WTC11 (cell line): ENCODE measurements at regions not wholly inside any gene's neighbourhood (a gene's known extent, or its start where the extent isn't known, plus 50 kb on each side); places are given as distances from the start of the nearest gene placed in this dataset.

ENCODE experiments used
- ATAC-seq: fragments of 200-7000 bp; cut with Tn5 transposase; 2 replicates; pipeline ENCODE4 v1.10.0; 2021; ENCODE audit warnings: mild to moderate bottlenecking, moderate library complexity
- CTCF ChIA-PET: fragments of 300-600 bp; sonication (Branson Sonifier 250); formaldehyde crosslinking; loops from one replicate; lab custom pipeline; 2021; ENCODE audit warnings: antibody characterized with exemption; lab: Charles Lee
- POLR2A ChIA-PET: fragments of 350-600 bp; sonication (Branson Sonifier 250); formaldehyde crosslinking; loops from one replicate; lab custom pipeline; 2021; ENCODE audit warnings: antibody characterized with exemption; lab: Charles Lee
- DNase-seq: peaks from one replicate; pipeline ENCODE4 v3.0.0; 2021; ENCODE audit warnings: low spot score
- H3K27ac Mint-ChIP-seq: 2 replicates; pipeline ENCODE4 v1.8.0; 2021; ENCODE audit warnings: mixed read lengths
- H3K27me3 Mint-ChIP-seq: 2 replicates; pipeline ENCODE4 v1.8.0; 2021; ENCODE audit warnings: low read depth, mild to moderate bottlenecking, moderate library complexity, mixed read lengths
- H3K36me3 Mint-ChIP-seq: 2 replicates; pipeline ENCODE4 v1.8.0; 2021; ENCODE audit warnings: mixed read lengths
- H3K4me1 Mint-ChIP-seq: 2 replicates; pipeline ENCODE4 v1.8.0; 2022; ENCODE audit warnings: mixed read lengths
- H3K4me3 Mint-ChIP-seq: 2 replicates; pipeline ENCODE4 v1.8.0; 2021; ENCODE audit warnings: mild to moderate bottlenecking, moderate library complexity, mixed read lengths
- H3K9me3 Mint-ChIP-seq: 2 replicates; pipeline ENCODE4 v1.8.0; 2021; ENCODE audit warnings: mixed read lengths
- ARID4B ChIP-seq: sonication (generic); formaldehyde crosslinking; IDR thresholded peaks from 2 replicates; pipeline ENCODE4 v1.8.0; 2023; ENCODE audit warnings: missing genetic modification reagents, mild to moderate bottlenecking, borderline replicate concordance
- ATF1 ChIP-seq: sonication (generic); formaldehyde crosslinking; IDR thresholded peaks from 2 replicates; pipeline ENCODE4 v1.8.1; 2023; ENCODE audit warnings: mild to moderate bottlenecking, moderate library complexity, missing genetic modification reagents
- CTCF ChIP-seq: fragments of 200-600 bp; IDR thresholded peaks from 2 replicates; pipeline ENCODE4 v1.8.0; 2022; ENCODE audit warnings: antibody characterized with exemption
- ESRRA ChIP-seq: sonication (generic); formaldehyde crosslinking; IDR thresholded peaks from 2 replicates; pipeline ENCODE4 v1.8.1; 2022; ENCODE audit warnings: mild to moderate bottlenecking, missing genetic modification reagents, borderline replicate concordance
- FOXK1 ChIP-seq: sonication (generic); formaldehyde crosslinking; IDR thresholded peaks from 2 replicates; pipeline ENCODE4 v1.8.0; 2022; ENCODE audit warnings: mild to moderate bottlenecking, moderate library complexity, missing genetic modification reagents
- GABPB1 ChIP-seq: sonication (generic); formaldehyde crosslinking; IDR thresholded peaks from 2 replicates; pipeline ENCODE4 v1.8.1; 2023; ENCODE audit warnings: mild to moderate bottlenecking, missing genetic modification reagents
- GTF2I ChIP-seq: fragments of 250-450 bp; sonication (Bioruptor Pico); conservative IDR thresholded peaks from 2 replicates; pipeline ENCODE4 v1.4.0; 2021; ENCODE audit warnings: mild to moderate bottlenecking
- HMGA2 ChIP-seq: fragments of 250-450 bp; sonication (Bioruptor Pico); IDR thresholded peaks from 2 replicates; pipeline ENCODE4 v1.4.0; 2021; ENCODE audit warnings: mild to moderate bottlenecking, moderate library complexity
- MYBL2 ChIP-seq: sonication (generic); formaldehyde crosslinking; IDR thresholded peaks from 2 replicates; pipeline ENCODE4 v1.8.1; 2023; ENCODE audit warnings: mild to moderate bottlenecking, moderate library complexity, missing genetic modification reagents
- NR2C2 ChIP-seq: sonication (generic); formaldehyde crosslinking; IDR thresholded peaks from 2 replicates; pipeline ENCODE4 v1.8.0; 2022; ENCODE audit warnings: mild to moderate bottlenecking, missing genetic modification reagents
- PRRX2 ChIP-seq: fragments of 250-450 bp; sonication (Bioruptor Pico); IDR thresholded peaks from 2 replicates; pipeline ENCODE4 v1.8.0; 2021; ENCODE audit warnings: mild to moderate bottlenecking
- SMAD3 ChIP-seq: sonication (generic); formaldehyde crosslinking; IDR thresholded peaks from 2 replicates; pipeline ENCODE4 v1.8.0; 2022; ENCODE audit warnings: missing genetic modification reagents, mild to moderate bottlenecking, borderline replicate concordance
- SMAD4 ChIP-seq: sonication (generic); formaldehyde crosslinking; IDR thresholded peaks from 2 replicates; pipeline ENCODE4 v1.8.0; 2022; ENCODE audit warnings: mild to moderate bottlenecking, missing genetic modification reagents
- SOX15 ChIP-seq: fragments of 250-450 bp; sonication (Bioruptor Pico); IDR thresholded peaks from 2 replicates; pipeline ENCODE4 v1.9.0; 2021; ENCODE audit warnings: mild to moderate bottlenecking
- ZNF219 ChIP-seq: sonication (generic); formaldehyde crosslinking; IDR thresholded peaks from 2 replicates; pipeline ENCODE4 v1.8.0; 2023; ENCODE audit warnings: missing genetic modification reagents, mild to moderate bottlenecking, borderline replicate concordance
- ZNF396 ChIP-seq: fragments of 250-450 bp; sonication (Bioruptor Pico); IDR thresholded peaks from 2 replicates; pipeline ENCODE4 v1.8.0; 2021; ENCODE audit warnings: mild to moderate bottlenecking, moderate library complexity, borderline replicate concordance
- ZNF416 ChIP-seq: fragments of 250-450 bp; sonication (Bioruptor Pico); IDR thresholded peaks from 2 replicates; pipeline ENCODE4 v1.9.0; 2021; ENCODE audit warnings: mild to moderate bottlenecking, inconsistent platforms
- TF ChIP-seq, protein P1 (sequence below): fragments of 250-450 bp; sonication (Bioruptor Pico); IDR thresholded peaks from 2 replicates; pipeline ENCODE4 v1.9.0; 2021; ENCODE audit warnings: mild to moderate bottlenecking
- TF ChIP-seq, protein P2 (sequence below): sonication (generic); formaldehyde crosslinking; IDR thresholded peaks from 2 replicates; pipeline ENCODE4 v1.8.1; 2023; ENCODE audit warnings: mild to moderate bottlenecking, moderate library complexity, missing genetic modification reagents
- TF ChIP-seq, protein P3 (sequence below): fragments of 250-450 bp; sonication (Bioruptor Pico); IDR thresholded peaks from 2 replicates; pipeline ENCODE4 v1.8.0; 2021; ENCODE audit warnings: mild to moderate bottlenecking

GRCh38 chrX:40502688-40503087, 78.1 kb upstream of the ATP6AP2 start:
- DNase-seq, result no peak
- ChIA-PET CTCF (no interaction called here), POLR2A (no interaction called here)
- H3K36me3 Mint-ChIP-seq, result no peaks in the 10 kb centered on the region
- no peak for ATAC-seq
- no peak overlapping the region for H3K27ac Mint-ChIP-seq
- no peaks in the 10 kb centered on the region for H3K9me3 Mint-ChIP-seq
- no peak for TF ChIP-seq ARID4B
- TF ChIP-seq ZNF219 (CRISPR knock-in tag), result no peak
- TF ChIP-seq CTCF, result no peak
- TF ChIP-seq ZNF416 (CRISPR knock-in tag), result no peak
- TF ChIP-seq, protein P1, sequence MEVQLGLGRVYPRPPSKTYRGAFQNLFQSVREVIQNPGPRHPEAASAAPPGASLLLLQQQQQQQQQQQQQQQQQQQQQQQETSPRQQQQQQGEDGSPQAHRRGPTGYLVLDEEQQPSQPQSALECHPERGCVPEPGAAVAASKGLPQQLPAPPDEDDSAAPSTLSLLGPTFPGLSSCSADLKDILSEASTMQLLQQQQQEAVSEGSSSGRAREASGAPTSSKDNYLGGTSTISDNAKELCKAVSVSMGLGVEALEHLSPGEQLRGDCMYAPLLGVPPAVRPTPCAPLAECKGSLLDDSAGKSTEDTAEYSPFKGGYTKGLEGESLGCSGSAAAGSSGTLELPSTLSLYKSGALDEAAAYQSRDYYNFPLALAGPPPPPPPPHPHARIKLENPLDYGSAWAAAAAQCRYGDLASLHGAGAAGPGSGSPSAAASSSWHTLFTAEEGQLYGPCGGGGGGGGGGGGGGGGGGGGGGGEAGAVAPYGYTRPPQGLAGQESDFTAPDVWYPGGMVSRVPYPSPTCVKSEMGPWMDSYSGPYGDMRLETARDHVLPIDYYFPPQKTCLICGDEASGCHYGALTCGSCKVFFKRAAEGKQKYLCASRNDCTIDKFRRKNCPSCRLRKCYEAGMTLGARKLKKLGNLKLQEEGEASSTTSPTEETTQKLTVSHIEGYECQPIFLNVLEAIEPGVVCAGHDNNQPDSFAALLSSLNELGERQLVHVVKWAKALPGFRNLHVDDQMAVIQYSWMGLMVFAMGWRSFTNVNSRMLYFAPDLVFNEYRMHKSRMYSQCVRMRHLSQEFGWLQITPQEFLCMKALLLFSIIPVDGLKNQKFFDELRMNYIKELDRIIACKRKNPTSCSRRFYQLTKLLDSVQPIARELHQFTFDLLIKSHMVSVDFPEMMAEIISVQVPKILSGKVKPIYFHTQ (CRISPR knock-in tag), result no peak
- no peak for TF ChIP-seq NR2C2
- TF ChIP-seq HMGA2 (CRISPR knock-in tag), result no peak
- no peak for TF ChIP-seq GTF2I (CRISPR knock-in tag)
- TF ChIP-seq, protein P2, sequence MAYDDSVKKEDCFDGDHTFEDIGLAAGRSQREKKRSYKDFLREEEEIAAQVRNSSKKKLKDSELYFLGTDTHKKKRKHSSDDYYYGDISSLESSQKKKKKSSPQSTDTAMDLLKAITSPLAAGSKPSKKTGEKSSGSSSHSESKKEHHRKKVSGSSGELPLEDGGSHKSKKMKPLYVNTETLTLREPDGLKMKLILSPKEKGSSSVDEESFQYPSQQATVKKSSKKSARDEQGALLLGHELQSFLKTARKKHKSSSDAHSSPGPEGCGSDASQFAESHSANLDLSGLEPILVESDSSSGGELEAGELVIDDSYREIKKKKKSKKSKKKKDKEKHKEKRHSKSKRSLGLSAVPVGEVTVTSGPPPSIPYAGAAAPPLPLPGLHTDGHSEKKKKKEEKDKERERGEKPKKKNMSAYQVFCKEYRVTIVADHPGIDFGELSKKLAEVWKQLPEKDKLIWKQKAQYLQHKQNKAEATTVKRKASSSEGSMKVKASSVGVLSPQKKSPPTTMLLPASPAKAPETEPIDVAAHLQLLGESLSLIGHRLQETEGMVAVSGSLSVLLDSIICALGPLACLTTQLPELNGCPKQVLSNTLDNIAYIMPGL (CRISPR knock-in tag), result no peak
- TF ChIP-seq ESRRA, result no peak
- TF ChIP-seq SMAD3, result no peak
- TF ChIP-seq SMAD4, result no peak
- no peak for TF ChIP-seq PRRX2
- TF ChIP-seq ZNF396 (CRISPR knock-in tag), result no peak
- no peak for TF ChIP-seq SOX15
- no peak for TF ChIP-seq GABPB1 (CRISPR knock-in tag)
- no peak for TF ChIP-seq MYBL2 (CRISPR knock-in tag)
- TF ChIP-seq FOXK1 (CRISPR knock-in tag), result no peak
- TF ChIP-seq ATF1, result no peak
- TF ChIP-seq, protein P3, sequence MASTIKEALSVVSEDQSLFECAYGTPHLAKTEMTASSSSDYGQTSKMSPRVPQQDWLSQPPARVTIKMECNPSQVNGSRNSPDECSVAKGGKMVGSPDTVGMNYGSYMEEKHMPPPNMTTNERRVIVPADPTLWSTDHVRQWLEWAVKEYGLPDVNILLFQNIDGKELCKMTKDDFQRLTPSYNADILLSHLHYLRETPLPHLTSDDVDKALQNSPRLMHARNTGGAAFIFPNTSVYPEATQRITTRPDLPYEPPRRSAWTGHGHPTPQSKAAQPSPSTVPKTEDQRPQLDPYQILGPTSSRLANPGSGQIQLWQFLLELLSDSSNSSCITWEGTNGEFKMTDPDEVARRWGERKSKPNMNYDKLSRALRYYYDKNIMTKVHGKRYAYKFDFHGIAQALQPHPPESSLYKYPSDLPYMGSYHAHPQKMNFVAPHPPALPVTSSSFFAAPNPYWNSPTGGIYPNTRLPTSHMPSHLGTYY (CRISPR knock-in tag), result no peak
- H3K27me3 Mint-ChIP-seq, result no peaks in the 10 kb centered on the region; the same call in 1 of the 2 replicates
- peaks cover 12% of the 10 kb centered on the region for H3K4me1 Mint-ChIP-seq
- H3K4me3 Mint-ChIP-seq, result no peak overlapping the region
